AG08396 (cell line): ENCODE measurements at regions not wholly inside any gene's neighbourhood (a gene's known extent, or its start where the extent isn't known, plus 50 kb on each side); places are given as distances from the start of the nearest gene placed in this dataset.
"Not testable (repeated sequence)": the region's sequence is repeated elsewhere in the genome, so short reads cannot be mapped to it uniquely, and the experiment has no call there.

Source experiments
- DNase-seq: peaks from one replicate; pipeline ENCODE4 v3.0.0; 2012; ENCODE audit warnings: low spot score, mixed read lengths

GRCh38 chr10:37572206-37572605 lies 285.2 kb downstream of the ZNF248 start:
- DNase-seq = no peak

- no peak for DNase-seq
Observed at GRCh38 chr10:37566332-37566731, 291.1 kb downstream of the ZNF248 start.

GRCh38 chr10:37563715-37564108 lies 293.7 kb downstream of the ZNF248 start:
- DNase-seq = no peak

- DNase-seq = no peak
Observed at GRCh38 chr10:37563107-37563714, 294.2 kb downstream of the ZNF248 start.

- no peak for DNase-seq
Observed at GRCh38 chr10:37552881-37553280, 304.5 kb downstream of the ZNF248 start.

GRCh38 chr10:37549054-37549453 lies 308.4 kb downstream of the ZNF248 start:
- no peak for DNase-seq

GRCh38 chr10:37535459-37536246 lies 321.8 kb downstream of the ZNF248 start:
- no peak for DNase-seq

GRCh38 chr10:37534166-37534565 lies 323.2 kb downstream of the ZNF248 start:
- no peak for DNase-seq

GRCh38 chr10:37525410-37525809 lies 332.0 kb downstream of the ZNF248 start:
- not testable (repeated sequence) for DNase-seq

GRCh38 chr10:37520488-37520887 lies 336.9 kb downstream of the ZNF248 start:
- no peak for DNase-seq

- not testable (repeated sequence) for DNase-seq
Observed at GRCh38 chr10:37510520-37510919, 346.9 kb downstream of the ZNF248 start.

- no peak for DNase-seq
Observed at GRCh38 chr10:37496061-37496460, 361.3 kb downstream of the ZNF248 start.

GRCh38 chr10:37495415-37495814 lies 362.0 kb downstream of the ZNF248 start:
- DNase-seq = no peak

GRCh38 chr10:37493185-37493796 lies 364.1 kb downstream of the ZNF248 start:
- DNase-seq = not testable (repeated sequence)

GRCh38 chr10:37490266-37490665 lies 364.9 kb downstream of the ANKRD30A start:
- DNase-seq = no peak

GRCh38 chr10:37489658-37490003 lies 364.2 kb downstream of the ANKRD30A start:
- DNase-seq = no peak

- no peak for DNase-seq
Observed at GRCh38 chr10:37488792-37489657, 363.6 kb downstream of the ANKRD30A start.

- DNase-seq = not testable (repeated sequence)
Observed at GRCh38 chr10:37480596-37480995, 355.2 kb downstream of the ANKRD30A start.

- no peak for DNase-seq
Observed at GRCh38 chr10:37479469-37479868, 354.1 kb downstream of the ANKRD30A start.

GRCh38 chr10:37478381-37478780 lies 353.0 kb downstream of the ANKRD30A start:
- DNase-seq = no peak

GRCh38 chr10:37476285-37476684 lies 350.9 kb downstream of the ANKRD30A start:
- DNase-seq = no peak

GRCh38 chr10:37474645-37475044 lies 349.2 kb downstream of the ANKRD30A start:
- no peak for DNase-seq
